ENCODE measurements at regions not wholly inside any gene's neighbourhood (a gene's known extent, or its start where the extent isn't known, plus 50 kb on each side); places are given as distances from the start of the nearest gene placed in this dataset.

GRCh38 chr3:25156626-25157025 is 271.4 kb upstream of the RARB start:
- no peak for TF ChIP-seq CTCF (IDR thresholded peaks at IDR 0.05)
- TF ChIP-seq POLR2A (IDR thresholded peaks at IDR 0.05): no peak
